ENCODE measurements at regions not wholly inside any gene's neighbourhood (a gene's known extent, or its start where the extent isn't known, plus 50 kb on each side); places are given as distances from the start of the nearest gene placed in this dataset.

DNA sequence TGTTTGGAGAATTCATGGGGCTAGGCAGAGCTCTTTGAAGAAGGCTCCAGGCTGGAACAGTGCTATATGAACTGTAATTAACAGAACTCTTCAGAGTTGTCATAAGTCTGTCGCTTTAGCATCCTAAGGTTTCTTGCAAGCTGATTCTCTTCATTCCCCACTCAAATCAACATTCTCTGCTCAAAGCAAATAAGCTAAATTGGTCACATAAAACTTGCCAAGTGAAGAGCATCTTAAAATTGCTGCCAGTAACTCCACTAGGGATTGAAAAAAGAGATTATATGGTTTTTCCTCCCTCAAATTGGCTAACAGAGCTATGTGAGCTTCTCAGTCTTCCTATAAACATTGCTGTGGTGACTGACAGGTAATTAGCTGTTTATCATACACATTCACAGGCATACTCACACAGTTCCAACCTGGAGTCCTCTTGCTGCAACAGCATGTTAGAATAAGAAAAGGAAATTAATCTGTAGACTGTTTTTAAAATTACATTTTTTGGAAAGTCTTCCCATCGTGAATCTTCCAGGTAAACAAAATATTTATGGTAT lies 298.5 kb upstream of the ATP10B start:
- no peak overlapping the region for H3K4me3 ChIP-seq
- H3K27ac ChIP-seq, result no peak overlapping the region
- DNase-seq (no peak), ATAC-seq (no peak)
- H3K27me3 ChIP-seq, result no peaks in the 10 kb centered on the region
- no peaks in the 10 kb centered on the region for H3K9me3 ChIP-seq
- no peaks in the 10 kb centered on the region for H3K4me1 ChIP-seq
- intact Hi-C loops (cut with DNase I; ENCODE audit: low total_unique reads), result no loop called here
- no peaks in the 10 kb centered on the region for H3K36me3 ChIP-seq
- TF ChIP-seq, protein P1, sequence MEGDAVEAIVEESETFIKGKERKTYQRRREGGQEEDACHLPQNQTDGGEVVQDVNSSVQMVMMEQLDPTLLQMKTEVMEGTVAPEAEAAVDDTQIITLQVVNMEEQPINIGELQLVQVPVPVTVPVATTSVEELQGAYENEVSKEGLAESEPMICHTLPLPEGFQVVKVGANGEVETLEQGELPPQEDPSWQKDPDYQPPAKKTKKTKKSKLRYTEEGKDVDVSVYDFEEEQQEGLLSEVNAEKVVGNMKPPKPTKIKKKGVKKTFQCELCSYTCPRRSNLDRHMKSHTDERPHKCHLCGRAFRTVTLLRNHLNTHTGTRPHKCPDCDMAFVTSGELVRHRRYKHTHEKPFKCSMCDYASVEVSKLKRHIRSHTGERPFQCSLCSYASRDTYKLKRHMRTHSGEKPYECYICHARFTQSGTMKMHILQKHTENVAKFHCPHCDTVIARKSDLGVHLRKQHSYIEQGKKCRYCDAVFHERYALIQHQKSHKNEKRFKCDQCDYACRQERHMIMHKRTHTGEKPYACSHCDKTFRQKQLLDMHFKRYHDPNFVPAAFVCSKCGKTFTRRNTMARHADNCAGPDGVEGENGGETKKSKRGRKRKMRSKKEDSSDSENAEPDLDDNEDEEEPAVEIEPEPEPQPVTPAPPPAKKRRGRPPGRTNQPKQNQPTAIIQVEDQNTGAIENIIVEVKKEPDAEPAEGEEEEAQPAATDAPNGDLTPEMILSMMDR (IDR thresholded peaks at IDR 0.05 in 4 of 5, conservative IDR thresholded peaks at IDR 0.05 in 1 of 5), result no peak
- in situ Hi-C loops (cut with MboI; ENCODE audit: low sequenced_read_pairs in 4 of 4), result no loop called here

DNA sequence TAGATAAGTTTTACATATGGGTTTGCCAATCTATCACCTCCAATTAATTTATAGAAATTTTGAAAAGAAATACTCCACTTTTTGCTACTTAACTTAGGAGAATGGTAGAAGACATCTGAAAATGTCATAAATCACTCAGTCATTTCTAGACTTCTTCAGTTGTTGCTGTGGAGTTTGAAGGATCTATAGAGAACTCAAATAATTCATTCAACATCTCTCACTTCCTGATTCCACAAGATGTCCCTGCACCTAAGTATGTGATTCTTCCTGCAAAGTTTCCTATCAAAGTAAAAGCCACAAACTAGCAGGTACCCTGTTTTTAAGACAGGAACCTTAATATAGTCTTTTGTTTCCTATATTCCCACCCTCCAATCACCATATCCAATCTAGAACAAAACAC lies 297.1 kb upstream of the ATP10B start:
- Histone ChIP-seq H3K36me3 (no peaks in the 10 kb centered on the region), H3K4me1 (no peaks in the 10 kb centered on the region), H3K27ac (no peak overlapping the region), H3K27me3 (no peaks in the 10 kb centered on the region), H3K4me3 (no peak overlapping the region), H3K9me3 (no peaks in the 10 kb centered on the region)
- ATAC-seq (no peak), DNase-seq (no peak)
- in situ Hi-C loops (cut with MboI; ENCODE audit: low sequenced_read_pairs in 4 of 4), result no loop called here
- intact Hi-C loops (cut with DNase I; ENCODE audit: low total_unique reads), result no loop called here
- TF ChIP-seq POLR2A (IDR thresholded peaks at IDR 0.05), result no peak
- TF ChIP-seq, protein P1 (IDR thresholded peaks at IDR 0.05 in 4 of 5, conservative IDR thresholded peaks at IDR 0.05 in 1 of 5), result no peak

- no peaks in the 10 kb centered on the region for H3K4me1 ChIP-seq
- in situ Hi-C loops (cut with MboI; ENCODE audit: low sequenced_read_pairs in 4 of 4), result no loop called here
Measured at GRCh38 chr5:161138751-161139455, 286.9 kb upstream of the ATP10B start.

GRCh38 chr5:161134956-161135355 lies 282.9 kb upstream of the ATP10B start:
- Histone ChIP-seq H3K27ac (no peak overlapping the region), H3K4me1 (no peaks in the 10 kb centered on the region), H3K4me3 (no peak overlapping the region), H3K36me3 (no peaks in the 10 kb centered on the region), H3K9me3 (no peaks in the 10 kb centered on the region), H3K27me3 (no peaks in the 10 kb centered on the region)
- TF ChIP-seq POLR2A (IDR thresholded peaks at IDR 0.05), result no peak
- DNase-seq (no peak), ATAC-seq (no peak)
- in situ Hi-C loops (cut with MboI; ENCODE audit: low sequenced_read_pairs in 4 of 4), result no loop called here
- intact Hi-C loops (cut with DNase I; ENCODE audit: low total_unique reads), result no loop called here

More at GRCh38 chr5:161138751-161139455, 286.9 kb upstream of the ATP10B start:
- H3K36me3 ChIP-seq, result no peaks in the 10 kb centered on the region
- ATAC-seq, result no peak
- TF ChIP-seq POLR2A (IDR thresholded peaks at IDR 0.05), result no peak
- TF ChIP-seq, protein P1 (IDR thresholded peaks at IDR 0.05 in 4 of 5, conservative IDR thresholded peaks at IDR 0.05 in 1 of 5), result no peak
- no peak overlapping the region for H3K4me3 ChIP-seq
- intact Hi-C loops (cut with DNase I; ENCODE audit: low total_unique reads), result no loop called here
- no peaks in the 10 kb centered on the region for H3K27me3 ChIP-seq
- no peak for DNase-seq
- no peak overlapping the region for H3K27ac ChIP-seq
- no peaks in the 10 kb centered on the region for H3K9me3 ChIP-seq

- TF ChIP-seq, protein P1 (IDR thresholded peaks at IDR 0.05 in 4 of 5, conservative IDR thresholded peaks at IDR 0.05 in 1 of 5), result no peak
- no peak for TF ChIP-seq POLR2A (IDR thresholded peaks at IDR 0.05)
- Histone ChIP-seq H3K4me1 (no peaks in the 10 kb centered on the region), H3K36me3 (no peaks in the 10 kb centered on the region), H3K4me3 (no peak overlapping the region), H3K9me3 (no peaks in the 10 kb centered on the region), H3K27ac (no peak overlapping the region), H3K27me3 (no peaks in the 10 kb centered on the region)
- ATAC-seq (no peak), DNase-seq (no peak)
- intact Hi-C loops (cut with DNase I; ENCODE audit: low total_unique reads), result no loop called here
- in situ Hi-C loops (cut with MboI; ENCODE audit: low sequenced_read_pairs in 4 of 4), result no loop called here
Measured at GRCh38 chr5:161134083-161134482, 282.1 kb upstream of the ATP10B start.
